Astrocyte (in vitro differentiated cells and primary cell): ENCODE measurements at regions not wholly inside any gene's neighbourhood (a gene's known extent, or its start where the extent isn't known, plus 50 kb on each side); places are given as distances from the start of the nearest gene placed in this dataset.

Experiments
- CTCF ChIP-seq: IDR thresholded peaks from 2 replicates; pipeline ENCODE4 v1.5.1; 2011; ENCODE audit warnings: low read depth, mild to moderate bottlenecking, inconsistent platforms, low read length, moderate library complexity; ENCODE audit not compliant: insufficient read depth
- EZH2 ChIP-seq: IDR thresholded peaks from 2 replicates; pipeline ENCODE4 v1.6.1; 2012; ENCODE audit warnings: mild to moderate bottlenecking, low read length, inconsistent platforms; ENCODE audit not compliant: insufficient read depth

GRCh38 chr3:86438544-86438943 is 552.4 kb downstream of the VGLL3 start:
- TF ChIP-seq CTCF (no peak), EZH2 (no peak)
